Glutamatergic neuron (in vitro differentiated cells): ENCODE measurements at regions not wholly inside any gene's neighbourhood (a gene's known extent, or its start where the extent isn't known, plus 50 kb on each side); places are given as distances from the start of the nearest gene placed in this dataset.

Experiments used
- DNase-seq: peaks from one replicate; pipeline ENCODE4 v3.0.0; 2022
- H3K27ac Mint-ChIP-seq: one replicate; pipeline ENCODE4 v1.8.0; 2020; ENCODE audit warnings: mild to moderate bottlenecking, mixed read lengths, inconsistent platforms; ENCODE audit not compliant: unreplicated experiment
- H3K27me3 Mint-ChIP-seq: one replicate; pipeline ENCODE4 v1.8.0; 2020; ENCODE audit warnings: mild to moderate bottlenecking, moderate library complexity, mixed read lengths, inconsistent platforms; ENCODE audit not compliant: unreplicated experiment
- H3K36me3 Mint-ChIP-seq: one replicate; pipeline ENCODE4 v1.8.0; 2020; ENCODE audit warnings: mild to moderate bottlenecking, mixed read lengths, inconsistent platforms; ENCODE audit not compliant: unreplicated experiment
- H3K4me1 Mint-ChIP-seq: one replicate; pipeline ENCODE4 v1.8.0; 2020; ENCODE audit warnings: mild to moderate bottlenecking, low read depth, mixed read lengths, inconsistent platforms; ENCODE audit not compliant: unreplicated experiment
- H3K4me3 Mint-ChIP-seq: one replicate; pipeline ENCODE4 v1.8.0; 2020; ENCODE audit warnings: mild to moderate bottlenecking, mixed read lengths, inconsistent platforms; ENCODE audit not compliant: unreplicated experiment
- H3K9me3 Mint-ChIP-seq: one replicate; pipeline ENCODE4 v1.8.0; 2020; ENCODE audit warnings: mild to moderate bottlenecking, moderate library complexity, mixed read lengths, inconsistent platforms; ENCODE audit not compliant: unreplicated experiment
- CTCF ChIP-seq: fragments of 200-600 bp; sonication (generic); IDR thresholded peaks from one replicate; pipeline ENCODE4 v1.5.0; 2021; ENCODE audit not compliant: partially characterized antibody, unreplicated experiment

- Mint-ChIP-seq H3K27ac (no peak overlapping the region), H3K36me3 (no peaks in the 10 kb centered on the region)
These were observed 123.4 kb upstream of the ATP6AP2 start for GRCh38 chrX:40457406-40457805.

DNA sequence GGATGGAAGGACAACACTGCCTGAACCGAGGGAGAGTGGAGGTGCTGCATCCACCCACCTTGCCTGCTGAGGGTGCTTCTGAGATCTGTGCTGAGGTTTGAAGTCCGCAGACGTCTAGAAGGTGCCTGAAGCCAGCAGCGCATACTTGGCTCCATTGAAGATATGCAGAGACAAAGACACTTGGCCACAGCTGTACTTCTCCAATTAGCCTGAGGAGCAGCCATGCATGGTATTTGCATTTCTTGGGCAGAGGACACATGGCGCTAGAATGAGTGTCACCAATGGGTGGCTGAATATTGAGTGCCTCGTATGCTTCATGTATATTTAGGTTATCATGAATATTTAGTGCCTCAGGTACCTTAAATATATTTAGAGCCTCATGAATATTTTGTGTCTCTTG is 128.7 kb upstream of the ATP6AP2 start:
- Mint-ChIP-seq H3K36me3 (peaks cover 4% of the 10 kb centered on the region), H3K27ac (no peak overlapping the region), H3K4me3 (no peak overlapping the region), H3K9me3 (peaks cover 5% of the 10 kb centered on the region), H3K27me3 (peaks cover 4% of the 10 kb centered on the region), H3K4me1 (peaks cover 3% of the 10 kb centered on the region)
- DNase-seq: no peak
- no peak for TF ChIP-seq CTCF

More at GRCh38 chrX:40457406-40457805, 123.4 kb upstream of the ATP6AP2 start:
- Mint-ChIP-seq H3K27me3 (peaks cover 5% of the 10 kb centered on the region), H3K4me1 (peaks cover 2% of the 10 kb centered on the region), H3K4me3 (no peak overlapping the region), H3K9me3 (no peaks in the 10 kb centered on the region)
- no peak for DNase-seq
- no peak for TF ChIP-seq CTCF

GRCh38 chrX:40449956-40450706 is 130.6 kb upstream of the ATP6AP2 start:
- peaks cover 4% of the 10 kb centered on the region for H3K36me3 Mint-ChIP-seq
- H3K4me3 Mint-ChIP-seq: no peak overlapping the region
- no peak for TF ChIP-seq CTCF
- no peak overlapping the region for H3K27ac Mint-ChIP-seq
- no peak for DNase-seq
- H3K27me3 Mint-ChIP-seq: peaks cover 2% of the 10 kb centered on the region
- H3K4me1 Mint-ChIP-seq: peaks cover 3% of the 10 kb centered on the region
- peaks cover 5% of the 10 kb centered on the region for H3K9me3 Mint-ChIP-seq

GRCh38 chrX:40449396-40449795 is 131.4 kb upstream of the ATP6AP2 start:
- H3K36me3 Mint-ChIP-seq: peaks cover 4% of the 10 kb centered on the region
- H3K9me3 Mint-ChIP-seq: peaks cover 5% of the 10 kb centered on the region
- TF ChIP-seq CTCF: no peak
- peaks cover 3% of the 10 kb centered on the region for H3K4me1 Mint-ChIP-seq
- DNase-seq: no peak
- peaks cover 2% of the 10 kb centered on the region for H3K27me3 Mint-ChIP-seq
- H3K27ac Mint-ChIP-seq: no peak overlapping the region
- H3K4me3 Mint-ChIP-seq: no peak overlapping the region

- H3K9me3 Mint-ChIP-seq: peaks cover 5% of the 10 kb centered on the region
- no peak for DNase-seq
- H3K4me3 Mint-ChIP-seq: no peak overlapping the region
- H3K4me1 Mint-ChIP-seq: peaks cover 3% of the 10 kb centered on the region
- no peak for TF ChIP-seq CTCF
- peaks cover under 1% of the 10 kb centered on the region for H3K27me3 Mint-ChIP-seq
- H3K27ac Mint-ChIP-seq: no peak overlapping the region
- peaks cover 4% of the 10 kb centered on the region for H3K36me3 Mint-ChIP-seq
These were observed 132.0 kb upstream of the ATP6AP2 start for GRCh38 chrX:40448793-40449192.
